ENCODE measurements at regions not wholly inside any gene's neighbourhood (a gene's known extent, or its start where the extent isn't known, plus 50 kb on each side); places are given as distances from the start of the nearest gene placed in this dataset.

DNA sequence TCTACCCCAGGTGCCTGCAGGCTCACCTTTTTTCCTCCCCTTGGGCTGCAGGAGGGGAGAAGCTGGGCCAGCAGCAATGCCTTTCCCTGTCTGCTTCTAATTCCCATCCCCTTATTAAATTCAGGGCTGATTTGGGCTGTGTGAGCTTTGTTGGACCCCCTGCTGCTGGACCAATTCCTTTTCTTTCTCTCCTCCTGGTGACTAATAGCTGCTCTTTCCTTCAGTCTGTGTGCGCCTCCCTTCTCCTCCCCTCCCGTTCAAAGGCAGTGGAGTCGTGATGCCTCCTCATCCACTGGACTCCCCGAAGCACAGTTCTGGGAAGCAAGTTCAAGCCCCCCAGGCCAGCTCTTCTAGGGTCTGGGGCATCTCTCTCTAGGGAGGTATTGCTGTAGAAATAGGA, 567.9 kb upstream of the CADM1 start:
- Histone ChIP-seq H3K4me3 (no peak overlapping the region), H3K9me3 (no peaks in the 10 kb centered on the region), H3K36me3 (no peaks in the 10 kb centered on the region), H3K4me1 (peaks cover 0 to 11% (median 0%) of the 10 kb centered on the region in 4 donors), H3K27ac (no peak overlapping the region), H3K27me3 (peaks cover 0 to 29% (median 0%) of the 10 kb centered on the region in 3 donors)
- WGBS, 2 donors, result 81 to 87% methylated on average over 4 of the region's 4 CpGs
- DNase-seq, result no peak
- TF ChIP-seq POLR2A (IDR thresholded peaks at IDR 0.05) (no peak), POLR2AphosphoS5 (IDR thresholded peaks at IDR 0.05) (no peak), EP300 (IDR thresholded peaks at IDR 0.05) (no peak)
- TF ChIP-seq, protein P1, sequence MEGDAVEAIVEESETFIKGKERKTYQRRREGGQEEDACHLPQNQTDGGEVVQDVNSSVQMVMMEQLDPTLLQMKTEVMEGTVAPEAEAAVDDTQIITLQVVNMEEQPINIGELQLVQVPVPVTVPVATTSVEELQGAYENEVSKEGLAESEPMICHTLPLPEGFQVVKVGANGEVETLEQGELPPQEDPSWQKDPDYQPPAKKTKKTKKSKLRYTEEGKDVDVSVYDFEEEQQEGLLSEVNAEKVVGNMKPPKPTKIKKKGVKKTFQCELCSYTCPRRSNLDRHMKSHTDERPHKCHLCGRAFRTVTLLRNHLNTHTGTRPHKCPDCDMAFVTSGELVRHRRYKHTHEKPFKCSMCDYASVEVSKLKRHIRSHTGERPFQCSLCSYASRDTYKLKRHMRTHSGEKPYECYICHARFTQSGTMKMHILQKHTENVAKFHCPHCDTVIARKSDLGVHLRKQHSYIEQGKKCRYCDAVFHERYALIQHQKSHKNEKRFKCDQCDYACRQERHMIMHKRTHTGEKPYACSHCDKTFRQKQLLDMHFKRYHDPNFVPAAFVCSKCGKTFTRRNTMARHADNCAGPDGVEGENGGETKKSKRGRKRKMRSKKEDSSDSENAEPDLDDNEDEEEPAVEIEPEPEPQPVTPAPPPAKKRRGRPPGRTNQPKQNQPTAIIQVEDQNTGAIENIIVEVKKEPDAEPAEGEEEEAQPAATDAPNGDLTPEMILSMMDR (IDR thresholded peaks at IDR 0.05), result no peak
- intact Hi-C loops (cut with DNase I), result no loop called here

DNA sequence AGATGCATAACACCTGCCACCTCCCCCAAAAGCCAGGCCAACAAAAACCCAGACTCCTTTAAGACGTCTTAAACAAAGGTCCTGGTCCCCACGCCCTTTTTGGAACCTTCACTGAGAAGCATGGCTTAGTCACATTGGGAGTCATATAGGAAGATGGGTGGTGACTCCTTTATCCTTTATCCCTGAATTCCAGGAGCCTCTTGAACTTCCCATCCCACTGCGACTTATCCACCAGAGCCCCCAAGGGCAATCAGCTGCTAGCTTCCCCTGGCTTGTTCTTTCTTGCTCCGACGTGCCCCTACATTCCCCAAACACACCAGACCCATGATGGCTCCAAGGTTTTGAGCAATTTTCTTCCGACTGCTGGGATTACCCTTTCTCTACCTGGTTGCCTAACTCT, 567.0 kb upstream of the CADM1 start:
- no peak for DNase-seq
- TF ChIP-seq POLR2AphosphoS5 (IDR thresholded peaks at IDR 0.05) (no peak), POLR2A (IDR thresholded peaks at IDR 0.05) (no peak), EP300 (IDR thresholded peaks at IDR 0.05) (no peak)
- TF ChIP-seq, protein P1 (IDR thresholded peaks at IDR 0.05), result no peak
- WGBS, 2 donors, result 88% methylated on average over 6 of the region's 6 CpGs
- Histone ChIP-seq H3K4me3 (no peak overlapping the region), H3K4me1 (peaks cover 0 to 11% (median 0%) of the 10 kb centered on the region in 4 donors), H3K27ac (no peak overlapping the region), H3K9me3 (no peaks in the 10 kb centered on the region), H3K27me3 (peaks cover 0 to 24% (median 0%) of the 10 kb centered on the region in 3 donors), H3K36me3 (no peaks in the 10 kb centered on the region)
- intact Hi-C loops (cut with DNase I), result no loop called here

DNA sequence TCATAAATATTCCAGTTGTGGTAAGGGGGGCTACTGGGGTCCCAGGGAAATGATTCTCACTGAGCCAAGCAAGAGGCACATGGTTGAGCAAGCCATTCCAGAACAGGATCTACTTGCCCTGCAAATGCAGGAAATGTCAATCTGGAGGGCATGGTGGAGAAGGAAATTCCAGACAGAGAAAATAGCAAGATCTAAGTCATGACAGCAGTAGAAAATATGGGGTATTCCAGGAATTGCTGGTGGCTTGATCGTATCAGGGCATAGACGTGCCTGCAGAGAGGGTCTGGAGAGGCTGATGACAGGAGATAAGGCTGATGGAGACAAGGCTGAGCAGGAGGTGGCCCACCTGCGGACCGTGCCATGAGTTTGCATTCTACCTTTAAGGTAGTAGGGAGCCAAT, 566.3 kb upstream of the CADM1 start:
- peaks cover 0 to 11% (median 0%) of the 10 kb centered on the region in 4 donors for H3K4me1 ChIP-seq
- no peaks in the 10 kb centered on the region for H3K36me3 ChIP-seq
- TF ChIP-seq, protein P1 (IDR thresholded peaks at IDR 0.05), result no peak
- no peak for TF ChIP-seq POLR2AphosphoS5 (IDR thresholded peaks at IDR 0.05)
- no peak for DNase-seq
- WGBS, 2 donors, result 44 to 84% methylated on average over 4 of the region's 4 CpGs
- H3K9me3 ChIP-seq, result no peaks in the 10 kb centered on the region
- intact Hi-C loops (cut with DNase I), result no loop called here
- H3K27me3 ChIP-seq, result peaks cover 0 to 24% (median 0%) of the 10 kb centered on the region in 3 donors
- no peak overlapping the region for H3K27ac ChIP-seq
- H3K4me3 ChIP-seq, result no peak overlapping the region

DNA sequence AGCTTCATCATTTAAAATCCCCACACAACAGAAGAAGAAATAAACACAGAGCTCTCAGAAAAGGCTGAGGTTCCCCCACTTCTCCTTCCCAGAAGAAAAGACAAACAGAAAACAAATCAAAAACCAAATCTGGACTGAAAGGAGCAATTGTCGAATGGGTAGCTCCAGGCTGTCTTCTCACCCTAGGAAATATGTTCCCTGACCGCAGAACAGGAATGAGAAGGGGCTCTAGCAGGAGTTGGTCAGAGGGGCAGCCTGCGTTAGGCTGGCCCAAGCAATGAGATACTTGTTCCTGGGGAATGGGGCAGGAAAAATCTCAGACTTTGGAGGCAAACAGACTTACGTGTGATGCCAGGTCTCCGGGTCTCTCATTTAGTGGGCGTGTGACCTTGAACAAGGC, 562.6 kb upstream of the CADM1 start:
- Histone ChIP-seq H3K27ac (no peak overlapping the region), H3K27me3 (peaks cover 0 to 11% (median 0%) of the 10 kb centered on the region in 3 donors), H3K36me3 (no peaks in the 10 kb centered on the region), H3K4me1 (no peaks in the 10 kb centered on the region), H3K9me3 (no peaks in the 10 kb centered on the region), H3K4me3 (no peak overlapping the region)
- 83 to 85% methylated on average over 6 of the region's 6 CpGs for WGBS, 2 donors
- TF ChIP-seq, protein P1 (IDR thresholded peaks at IDR 0.05), result no peak
- no peak for TF ChIP-seq POLR2AphosphoS5 (IDR thresholded peaks at IDR 0.05)
- no peak for TF ChIP-seq POLR2A (IDR thresholded peaks at IDR 0.05)
- intact Hi-C loops (cut with DNase I), result no loop called here
- no peak for DNase-seq

DNA sequence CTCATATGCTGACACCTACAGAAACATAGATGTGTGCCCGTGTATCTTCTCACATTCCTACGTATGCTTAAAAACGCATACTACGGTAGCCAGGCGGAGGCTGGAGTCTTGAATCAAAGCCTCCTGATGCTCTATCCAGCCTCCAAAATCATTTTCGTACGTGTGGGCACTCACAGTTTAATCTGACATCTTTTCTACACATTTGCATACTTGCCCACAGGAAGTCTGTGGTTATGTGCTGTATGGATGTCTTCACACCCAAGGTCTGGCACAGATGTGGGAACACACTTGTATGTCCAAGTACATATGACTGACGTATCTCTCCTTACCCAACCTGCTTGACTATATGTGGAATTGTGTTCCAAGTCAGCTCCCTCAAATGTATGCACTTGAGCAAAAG, 561.8 kb upstream of the CADM1 start:
- Histone ChIP-seq H3K4me3 (no peak overlapping the region), H3K9me3 (no peaks in the 10 kb centered on the region), H3K4me1 (no peaks in the 10 kb centered on the region), H3K27me3 (peaks cover 0 to 7% (median 0%) of the 10 kb centered on the region in 3 donors), H3K36me3 (no peaks in the 10 kb centered on the region), H3K27ac (no peak overlapping the region)
- intact Hi-C loops (cut with DNase I), result no loop called here
- WGBS, 2 donors, result 74 to 89% methylated on average over 8 of the region's 8 CpGs
- TF ChIP-seq POLR2AphosphoS5 (IDR thresholded peaks at IDR 0.05), result no peak
- no peak for TF ChIP-seq POLR2A (IDR thresholded peaks at IDR 0.05)
- TF ChIP-seq, protein P1 (IDR thresholded peaks at IDR 0.05), result no peak
- no peak for DNase-seq
